Panc1 (cell line): ENCODE measurements at regions not wholly inside any gene's neighbourhood (a gene's known extent, or its start where the extent isn't known, plus 50 kb on each side); places are given as distances from the start of the nearest gene placed in this dataset.

ENCODE experiments used
- TCF7L2 ChIP-seq: IDR thresholded peaks from 2 replicates; pipeline ENCODE4 v1.6.1; 2011; ENCODE audit warnings: mild to moderate bottlenecking, low read depth, low read length, inconsistent platforms
- TF ChIP-seq, protein P1 (sequence below): fragments of 450-650 bp; IDR thresholded peaks from 2 replicates; pipeline ENCODE4 v1.5.1; 2017; ENCODE audit warnings: mild to moderate bottlenecking

DNA sequence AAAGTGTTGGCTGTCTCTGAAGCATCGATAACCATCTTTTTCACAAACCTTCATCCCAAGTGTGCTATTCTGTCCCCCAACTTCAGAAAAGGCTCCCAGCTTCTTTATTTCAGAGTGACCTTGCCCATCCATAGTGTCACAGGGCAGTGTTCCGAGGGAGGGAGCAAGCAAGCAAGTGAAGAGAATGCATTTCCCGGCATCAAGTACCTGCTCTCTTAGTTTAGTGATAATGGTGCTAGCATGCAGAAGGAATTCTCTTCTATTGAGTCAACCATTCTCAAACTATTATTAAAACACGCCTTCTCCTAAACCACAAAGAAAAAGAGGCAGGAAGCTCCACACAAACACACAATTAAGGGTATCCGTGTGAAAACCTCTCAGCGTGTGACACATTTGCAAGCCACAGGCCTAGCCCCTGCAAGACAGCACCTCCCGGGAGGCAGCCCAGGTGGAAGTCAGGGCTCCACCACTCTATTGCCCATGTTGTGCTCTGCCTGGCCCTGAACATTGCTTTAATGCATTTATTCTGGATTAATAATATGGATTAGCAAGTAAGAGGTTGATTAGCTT, 504.9 kb downstream of the GALR1 start:
- TF ChIP-seq, protein P1, sequence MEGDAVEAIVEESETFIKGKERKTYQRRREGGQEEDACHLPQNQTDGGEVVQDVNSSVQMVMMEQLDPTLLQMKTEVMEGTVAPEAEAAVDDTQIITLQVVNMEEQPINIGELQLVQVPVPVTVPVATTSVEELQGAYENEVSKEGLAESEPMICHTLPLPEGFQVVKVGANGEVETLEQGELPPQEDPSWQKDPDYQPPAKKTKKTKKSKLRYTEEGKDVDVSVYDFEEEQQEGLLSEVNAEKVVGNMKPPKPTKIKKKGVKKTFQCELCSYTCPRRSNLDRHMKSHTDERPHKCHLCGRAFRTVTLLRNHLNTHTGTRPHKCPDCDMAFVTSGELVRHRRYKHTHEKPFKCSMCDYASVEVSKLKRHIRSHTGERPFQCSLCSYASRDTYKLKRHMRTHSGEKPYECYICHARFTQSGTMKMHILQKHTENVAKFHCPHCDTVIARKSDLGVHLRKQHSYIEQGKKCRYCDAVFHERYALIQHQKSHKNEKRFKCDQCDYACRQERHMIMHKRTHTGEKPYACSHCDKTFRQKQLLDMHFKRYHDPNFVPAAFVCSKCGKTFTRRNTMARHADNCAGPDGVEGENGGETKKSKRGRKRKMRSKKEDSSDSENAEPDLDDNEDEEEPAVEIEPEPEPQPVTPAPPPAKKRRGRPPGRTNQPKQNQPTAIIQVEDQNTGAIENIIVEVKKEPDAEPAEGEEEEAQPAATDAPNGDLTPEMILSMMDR = no peak
- no peak for TF ChIP-seq TCF7L2
